ENCODE measurements at regions not wholly inside any gene's neighbourhood (a gene's known extent, or its start where the extent isn't known, plus 50 kb on each side); places are given as distances from the start of the nearest gene placed in this dataset.

DNA sequence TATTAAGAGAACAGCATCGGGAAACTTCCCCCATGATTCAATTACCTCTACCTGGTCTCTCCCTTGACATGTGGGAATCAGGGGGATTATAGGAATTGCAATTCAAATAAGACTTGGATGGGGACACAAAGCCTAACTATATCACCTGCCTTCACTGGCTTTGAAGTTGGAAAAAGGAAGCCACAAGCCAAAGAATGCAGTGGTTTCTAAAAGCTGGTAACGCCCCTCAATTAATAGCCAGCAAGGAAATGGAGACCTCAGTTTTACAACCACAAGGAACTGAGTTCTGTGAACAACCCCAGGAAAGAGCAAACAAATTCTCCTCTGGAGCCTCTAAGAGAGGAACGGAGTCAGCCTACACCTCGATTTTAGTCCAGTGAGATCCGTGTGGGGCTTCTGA is 244.1 kb downstream of the TFAP2A start:
- POLR2A ChIA-PET = no interaction called here
- no peaks in the 10 kb centered on the region for H3K9me1 ChIP-seq (replicated peaks; ENCODE audit: control insufficient read depth, extremely low read depth, insufficient read depth, low read length)
- intact Hi-C loops (cut with micrococcal nuclease) = no loop called here
- H3K36me3 ChIP-seq (ENCODE audit: control insufficient read depth in 2 of 2, extremely low read depth in 1 of 2, insufficient read depth in 2 of 2, low read length in 2 of 2) = no peaks in the 10 kb centered on the region
- no peaks in the 10 kb centered on the region for H3K4me1 ChIP-seq (ENCODE audit: control insufficient read depth, extremely low read depth, insufficient read depth, low read length)
- no peak overlapping the region for H3K9ac ChIP-seq (replicated peaks; ENCODE audit: extremely low read depth, insufficient read depth, low read length)
- H3K27me3 ChIP-seq (ENCODE audit: control insufficient read depth in 2 of 2, insufficient read depth in 2 of 2, low read length in 2 of 2) = no peaks in the 10 kb centered on the region
- H3K4me2 ChIP-seq (ENCODE audit: insufficient read depth, low read length) = no peak overlapping the region
- FAIRE-seq (no peak), DNase-seq (ENCODE audit: low read depth, low spot score) (no peak)
- BruUV-seq (replicated peaks) = no TSS peak
- TF ChIP-seq JUN (IDR thresholded peaks at IDR 0.05; ENCODE audit: borderline replicate concordance, insufficient read depth, insufficient read length, low read depth) = no peak
- no peak for TF ChIP-seq POLR2A (IDR thresholded peaks at IDR 0.05; ENCODE audit: low read depth, low read length)
- no peak for TF ChIP-seq CTCF (IDR thresholded peaks at IDR 0.05; ENCODE audit: extremely low read depth in 1 of 2, insufficient read depth in 1 of 2, low read depth in 1 of 2, low read length in 2 of 2)
- no peak for TF ChIP-seq GATA2 (IDR thresholded peaks at IDR 0.05; ENCODE audit: insufficient read depth, insufficient read length, low read depth, low read length)
- no peak for TF ChIP-seq FOS (IDR thresholded peaks at IDR 0.05; ENCODE audit: borderline replicate concordance, insufficient read depth, low read length)
- no peak for TF ChIP-seq MYC (IDR thresholded peaks at IDR 0.05; ENCODE audit: low read depth, low read length)
- TF ChIP-seq MAX (IDR thresholded peaks at IDR 0.05; ENCODE audit: insufficient read depth, insufficient read length) = no peak
- H3K79me2 ChIP-seq (ENCODE audit: control insufficient read depth, insufficient read depth, low read length) = no peaks in the 10 kb centered on the region
- no peak overlapping the region for H3K27ac ChIP-seq (ENCODE audit: insufficient read depth, low read depth, low read length)
- peaks cover 2% of the 10 kb centered on the region for H3K9me3 ChIP-seq (replicated peaks; ENCODE audit: control insufficient read depth, insufficient read depth, low read length)
- H4K20me1 ChIP-seq (replicated peaks; ENCODE audit: control insufficient read depth, extremely low read depth, insufficient read depth, low read length) = no peaks in the 10 kb centered on the region
- no peak overlapping the region for H3K4me3 ChIP-seq (replicated peaks in 1 of 3; ENCODE audit: insufficient read depth in 1 of 3, low read depth in 1 of 3, low read length in 3 of 3)
- H2AFZ ChIP-seq (ENCODE audit: low read depth, low read length) = no peak overlapping the region
- dilution Hi-C loops (cut with MboI; ENCODE audit: extremely low pct_ligation_motif_present, low sequenced_read_pairs) = no loop called here
- CTCF ChIA-PET = no interaction called here

DNA sequence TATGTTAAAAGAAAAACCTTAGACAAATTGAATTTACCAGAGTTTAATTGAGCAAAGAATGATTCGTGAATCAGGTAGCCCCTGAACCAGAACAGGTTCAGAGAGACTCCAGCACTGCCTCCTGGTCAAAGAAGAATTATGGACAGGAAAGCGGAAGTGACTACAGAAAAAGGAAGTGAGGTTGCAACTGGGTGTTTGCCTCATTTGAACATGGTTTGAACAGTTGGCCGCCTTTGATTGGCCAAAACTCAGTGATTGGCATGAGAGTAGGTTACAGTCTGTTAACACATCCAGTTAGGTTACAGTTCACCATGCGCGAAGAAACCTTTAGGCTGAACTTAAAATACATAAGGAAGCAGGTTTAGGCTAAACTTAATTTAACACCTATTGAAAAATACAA is 248.8 kb downstream of the TFAP2A start:
- no TSS peak for BruUV-seq (replicated peaks)
- intact Hi-C loops (cut with micrococcal nuclease) (no loop called here), dilution Hi-C loops (cut with MboI; ENCODE audit: extremely low pct_ligation_motif_present, low sequenced_read_pairs) (no loop called here)
- H3K4me1 ChIP-seq (ENCODE audit: control insufficient read depth, extremely low read depth, insufficient read depth, low read length) = no peaks in the 10 kb centered on the region
- H3K9me3 ChIP-seq (replicated peaks; ENCODE audit: control insufficient read depth, insufficient read depth, low read length) = no peaks in the 10 kb centered on the region
- DNase-seq (ENCODE audit: low read depth, low spot score) (no peak), FAIRE-seq (no peak)
- no peaks in the 10 kb centered on the region for H3K9me1 ChIP-seq (replicated peaks; ENCODE audit: control insufficient read depth, extremely low read depth, insufficient read depth, low read length)
- H3K27me3 ChIP-seq (ENCODE audit: control insufficient read depth in 2 of 2, insufficient read depth in 2 of 2, low read length in 2 of 2) = no peaks in the 10 kb centered on the region
- H3K4me3 ChIP-seq (replicated peaks in 1 of 3; ENCODE audit: insufficient read depth in 1 of 3, low read depth in 1 of 3, low read length in 3 of 3) = no peak overlapping the region
- H3K4me2 ChIP-seq (ENCODE audit: insufficient read depth, low read length) = no peak overlapping the region
- no peaks in the 10 kb centered on the region for H3K36me3 ChIP-seq (ENCODE audit: control insufficient read depth in 2 of 2, extremely low read depth in 1 of 2, insufficient read depth in 2 of 2, low read length in 2 of 2)
- ChIA-PET CTCF (no interaction called here), POLR2A (no interaction called here)
- no peaks in the 10 kb centered on the region for H4K20me1 ChIP-seq (replicated peaks; ENCODE audit: control insufficient read depth, extremely low read depth, insufficient read depth, low read length)
- TF ChIP-seq GATA2 (IDR thresholded peaks at IDR 0.05; ENCODE audit: insufficient read depth, insufficient read length, low read depth, low read length) (no peak), POLR2AphosphoS5 (IDR thresholded peaks at IDR 0.05; ENCODE audit: insufficient read depth, low read depth, low read length) (no peak), MYC (IDR thresholded peaks at IDR 0.05; ENCODE audit: low read depth, low read length) (no peak), FOS (IDR thresholded peaks at IDR 0.05; ENCODE audit: borderline replicate concordance, insufficient read depth, low read length) (no peak)
- H3K9ac ChIP-seq (replicated peaks; ENCODE audit: extremely low read depth, insufficient read depth, low read length) = no peak overlapping the region
- H2AFZ ChIP-seq (ENCODE audit: low read depth, low read length) = no peak overlapping the region
- H3K79me2 ChIP-seq (ENCODE audit: control insufficient read depth, insufficient read depth, low read length) = no peaks in the 10 kb centered on the region
- H3K27ac ChIP-seq (ENCODE audit: insufficient read depth, low read depth, low read length) = no peak overlapping the region
